Loucy (cell line): ENCODE measurements at regions not wholly inside any gene's neighbourhood (a gene's known extent, or its start where the extent isn't known, plus 50 kb on each side); places are given as distances from the start of the nearest gene placed in this dataset.

Experiments used
- CTCF ChIP-seq: fragments of 200-600 bp; sonication (generic); conservative IDR thresholded peaks from 2 replicates; pipeline ENCODE4 v1.5.1; 2014; ENCODE audit warnings: mild to moderate bottlenecking, antibody characterized with exemption, low read length
- EZH2phosphoT487 ChIP-seq: fragments of 200-600 bp; IDR thresholded peaks from 2 replicates; pipeline ENCODE4 v1.6.1; 2018; ENCODE audit warnings: antibody characterized with exemption, mild to moderate bottlenecking, moderate library complexity, borderline replicate concordance

- TF ChIP-seq CTCF: no peak
- no peak for TF ChIP-seq EZH2phosphoT487
Measured at GRCh38 chr1:88453295-88453694, 230.8 kb upstream of the PKN2 start.
